ENCODE measurements at regions not wholly inside any gene's neighbourhood (a gene's known extent, or its start where the extent isn't known, plus 50 kb on each side); places are given as distances from the start of the nearest gene placed in this dataset.

DNA sequence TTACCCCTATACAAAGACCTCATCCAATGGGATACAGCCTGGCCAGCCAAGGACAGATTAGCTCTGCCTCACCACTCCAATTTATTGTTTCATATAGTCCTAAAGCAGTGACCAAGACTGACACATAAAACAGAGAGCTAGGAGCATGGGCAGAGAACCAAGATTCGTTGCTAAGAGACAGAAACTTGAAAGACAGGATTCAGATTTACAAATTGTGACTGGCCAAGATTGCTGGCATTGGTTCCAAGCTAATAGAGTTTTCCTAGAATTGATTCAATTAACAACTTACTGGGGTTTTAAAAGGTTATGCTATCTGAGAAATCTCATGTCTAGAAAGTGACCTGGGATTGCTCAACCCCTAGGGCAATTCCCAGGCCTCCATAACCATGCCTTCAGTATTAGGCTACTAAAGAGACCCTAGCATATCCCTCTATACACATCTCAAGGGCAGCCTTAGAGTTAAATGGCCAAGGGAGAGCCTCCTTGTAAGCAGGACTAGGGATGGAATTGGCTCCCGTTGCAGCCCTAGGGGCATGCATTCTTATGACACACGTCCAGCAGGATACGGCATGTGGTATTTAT lies 75.6 kb downstream of the ICOS start:
- DNase-seq: no peak

- DNase-seq: no peak
These were observed 78.7 kb downstream of the ICOS start for GRCh38 chr2:204015118-204015843.

- DNase-seq: no peak
These were observed 82.2 kb downstream of the ICOS start for GRCh38 chr2:204018717-204019116.

- DNase-seq: no peak
These were observed 83.3 kb downstream of the ICOS start for GRCh38 chr2:204019572-204020501.

DNA sequence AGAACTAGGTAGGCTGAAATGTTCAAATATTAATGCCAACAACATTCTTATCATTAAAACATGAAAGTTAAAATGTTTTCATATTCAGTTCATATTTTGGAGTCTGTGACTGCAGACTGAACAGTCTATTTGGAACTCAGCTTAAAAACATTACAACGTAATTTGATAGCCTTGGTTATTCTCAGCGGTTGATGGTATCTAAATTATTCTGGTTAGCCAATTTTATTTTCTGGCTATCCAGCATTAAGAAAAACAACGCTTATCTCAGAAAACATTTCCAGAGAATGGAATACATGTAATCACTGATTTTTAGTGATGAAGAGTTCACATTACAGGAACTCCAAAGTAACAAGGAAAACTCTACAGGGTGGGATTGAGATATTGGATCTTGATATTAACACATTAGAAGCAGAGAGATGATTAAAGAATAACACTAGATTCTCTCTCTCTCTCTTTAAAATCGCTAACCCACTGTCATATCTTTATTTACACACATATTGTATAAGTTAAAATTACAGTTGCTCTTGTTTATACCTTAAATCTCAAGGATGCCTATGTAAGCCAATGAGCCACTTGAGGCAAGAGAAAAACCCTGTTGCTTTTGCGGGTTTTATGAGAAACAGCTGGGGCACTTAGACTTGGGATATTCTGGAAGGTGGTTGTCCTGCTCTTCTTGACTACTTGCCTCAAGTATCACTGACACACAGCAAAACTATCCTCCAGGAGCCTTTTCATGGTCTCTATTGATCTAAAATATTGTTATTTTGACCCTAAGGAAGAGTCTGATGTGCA lies 84.9 kb downstream of the ICOS start:
- no peak for DNase-seq

GRCh38 chr2:204022550-204022949 lies 86.0 kb downstream of the ICOS start:
- DNase-seq: no peak

- DNase-seq: no peak
These were observed 86.5 kb downstream of the ICOS start for GRCh38 chr2:204023088-204023487.

DNA sequence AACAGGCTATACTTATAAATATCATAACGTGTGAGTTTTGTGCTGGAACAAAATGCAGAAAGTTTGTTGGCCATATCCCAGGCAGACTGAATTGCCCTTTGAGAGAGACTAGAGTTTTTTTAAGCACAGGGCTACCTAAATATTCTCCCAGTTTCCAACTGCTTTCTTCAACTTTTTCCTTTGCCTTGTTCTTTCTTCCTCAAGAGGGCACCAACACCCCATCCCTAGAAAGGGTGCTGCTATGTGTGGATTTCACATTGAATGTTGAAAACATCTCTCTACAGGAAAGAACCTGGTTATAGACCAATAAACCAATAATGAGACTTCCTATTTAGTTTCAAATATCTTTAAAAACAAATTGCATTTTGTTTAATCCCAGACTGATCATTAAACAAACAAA lies 87.9 kb downstream of the ICOS start:
- DNase-seq: no peak

GRCh38 chr2:204024906-204025475 lies 88.4 kb downstream of the ICOS start:
- no peak for DNase-seq

DNA sequence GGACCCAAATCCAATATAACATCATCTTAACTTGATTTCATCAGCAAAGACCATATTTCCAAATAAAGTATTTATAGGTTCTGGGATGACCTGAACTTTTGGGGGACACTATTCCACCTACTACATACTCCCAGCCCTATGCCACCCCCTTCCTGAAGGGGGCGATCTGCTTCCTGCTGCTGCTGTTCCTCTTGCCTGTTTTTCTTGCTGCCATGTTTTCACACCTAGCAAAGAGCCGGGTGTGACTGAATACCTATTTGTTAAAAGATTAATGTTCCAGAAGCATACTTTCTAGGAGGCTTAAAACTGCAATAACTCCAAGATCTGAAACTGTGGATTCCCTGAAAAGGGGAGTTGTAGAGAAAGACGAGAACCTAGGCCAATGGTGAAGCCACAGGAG lies 89.7 kb downstream of the ICOS start:
- DNase-seq: no peak

DNA sequence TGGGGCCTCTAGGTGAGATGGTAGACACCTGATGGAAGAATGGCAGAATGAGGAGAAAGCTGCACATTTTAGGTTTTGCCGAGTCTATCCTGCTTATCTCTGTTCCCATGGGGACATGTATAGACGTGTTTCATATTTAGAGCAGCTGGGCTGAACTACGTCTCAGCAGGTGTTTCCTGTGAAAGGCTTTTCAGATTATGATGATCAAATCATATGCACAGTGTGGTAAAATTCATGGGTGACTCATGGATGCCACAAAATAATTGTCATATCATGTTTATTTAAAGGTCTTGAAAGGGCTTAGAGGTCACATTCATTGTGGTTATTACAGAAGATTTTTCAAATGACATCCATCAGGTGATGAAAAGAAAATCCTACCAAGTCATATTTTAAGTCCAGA lies 90.5 kb downstream of the ICOS start:
- no peak for DNase-seq

GRCh38 chr2:204030322-204030721 lies 93.8 kb downstream of the ICOS start:
- no peak for DNase-seq

GRCh38 chr2:204031056-204031455 lies 94.5 kb downstream of the ICOS start:
- no peak for DNase-seq

DNA sequence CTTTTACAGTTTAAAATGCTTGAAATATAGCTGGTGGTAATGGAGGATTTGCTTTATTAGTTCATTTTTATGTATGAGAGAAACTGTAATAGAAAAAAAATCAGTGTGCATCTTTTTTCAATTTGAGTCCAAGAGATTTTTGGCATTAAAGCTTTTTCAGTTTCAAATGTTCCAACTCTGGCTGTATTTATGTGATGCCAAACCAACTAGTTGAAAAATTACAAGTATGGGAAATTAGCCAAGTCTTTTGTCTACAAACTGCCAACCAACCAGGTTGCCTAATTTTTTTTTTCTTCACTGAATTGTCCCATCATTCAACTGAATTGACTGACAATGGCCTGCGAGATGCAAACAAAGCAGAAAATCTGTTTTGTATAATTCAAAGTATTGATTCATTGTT lies 95.7 kb downstream of the ICOS start:
- no peak for DNase-seq

DNA sequence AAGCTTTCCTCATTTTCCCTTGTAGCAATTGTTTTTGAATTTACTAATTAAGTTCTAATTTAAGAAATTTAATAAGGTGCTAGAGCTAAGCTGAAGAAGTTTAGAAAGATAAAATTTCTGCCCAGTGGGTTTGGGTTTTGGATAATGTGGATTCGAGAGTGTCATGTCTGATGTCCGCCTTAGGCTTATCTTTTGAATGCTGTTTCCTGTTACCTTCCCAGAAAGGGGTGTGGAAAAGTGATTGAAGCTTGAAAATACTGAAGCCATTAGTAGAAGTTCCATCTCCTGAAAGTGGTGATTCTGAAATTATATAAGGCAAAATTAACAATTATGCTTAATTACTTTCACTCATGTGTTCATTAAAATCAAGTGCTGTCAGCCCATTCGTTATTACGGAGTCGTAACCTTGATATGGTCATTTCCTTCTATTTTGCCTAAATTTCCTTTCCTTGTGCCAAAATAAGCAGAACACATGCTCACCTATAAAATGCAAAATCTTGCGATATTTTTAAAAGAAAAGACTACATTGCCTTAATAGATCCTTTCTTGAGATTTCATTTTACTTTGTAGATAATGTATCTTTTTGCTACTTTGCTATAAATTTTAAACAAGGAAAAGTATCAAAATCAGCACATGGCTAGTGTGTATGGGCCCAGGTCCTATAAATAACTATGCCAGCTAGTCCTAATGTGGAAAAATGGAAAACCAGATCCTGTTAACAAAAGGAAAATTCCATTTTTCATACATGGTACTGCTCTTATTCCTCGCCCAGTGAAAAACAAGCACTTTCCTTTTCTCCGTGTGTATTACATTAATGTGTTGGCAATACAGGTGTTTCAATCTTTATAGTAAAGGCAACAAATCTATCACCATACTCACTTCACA lies 97.3 kb downstream of the ICOS start:
- no peak for DNase-seq

- no peak for DNase-seq
These were observed 100.1 kb downstream of the ICOS start for GRCh38 chr2:204036706-204037105.

DNA sequence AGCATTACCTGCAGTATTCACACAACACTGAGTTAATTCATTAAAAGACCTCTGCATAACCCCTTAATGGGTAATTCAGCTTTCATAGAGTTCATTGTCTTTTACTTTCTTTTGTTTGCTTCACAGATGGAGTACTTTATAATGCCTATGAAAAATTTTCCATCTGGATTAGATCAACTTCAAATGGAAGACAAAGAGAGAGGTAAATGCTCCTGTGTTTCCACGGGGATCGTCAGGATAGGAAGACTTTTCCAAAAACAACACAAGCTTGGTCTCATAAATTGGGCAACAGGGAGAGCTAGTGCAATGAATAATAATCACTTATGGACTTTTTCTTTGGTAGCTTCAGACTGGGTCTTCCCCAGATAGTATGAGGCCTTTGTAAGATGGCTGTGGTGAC lies 100.7 kb downstream of the ICOS start:
- no peak for DNase-seq

DNA sequence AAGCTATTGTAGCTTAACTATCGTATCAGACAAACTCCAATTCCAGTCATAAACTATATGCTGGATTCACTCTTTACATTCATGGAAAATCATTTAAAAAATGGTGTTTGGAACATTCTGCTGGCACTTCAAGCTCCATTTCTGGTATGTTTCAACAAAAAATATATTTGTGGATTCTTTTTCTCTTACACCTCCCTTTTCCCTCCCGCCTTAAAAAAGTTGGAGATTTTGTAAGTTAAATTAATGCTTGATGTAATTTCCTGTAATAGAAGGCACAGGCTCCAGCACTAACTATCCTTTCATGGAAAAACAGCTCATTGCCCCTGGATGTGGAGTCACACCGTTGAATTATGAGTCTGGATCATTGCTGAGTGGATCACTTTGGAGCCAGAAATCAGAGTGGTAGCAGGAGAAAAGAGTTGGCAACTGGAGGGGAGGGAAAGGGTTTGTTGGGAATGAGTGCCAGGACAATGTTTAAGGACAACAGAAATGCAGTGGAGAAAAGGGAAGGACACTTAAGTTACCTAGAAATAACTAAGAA lies 102.8 kb downstream of the ICOS start:
- DNase-seq: no peak

GRCh38 chr2:204040016-204040415 lies 103.5 kb downstream of the ICOS start:
- no peak for DNase-seq

GRCh38 chr2:204042401-204042800 lies 105.8 kb downstream of the ICOS start:
- no peak for DNase-seq

- no peak for DNase-seq
These were observed 109.6 kb downstream of the ICOS start for GRCh38 chr2:204046145-204046544.

Measured in activated gamma-delta T cell (primary cell).